SW480 (cell line): ENCODE measurements at regions not wholly inside any gene's neighbourhood (a gene's known extent, or its start where the extent isn't known, plus 50 kb on each side); places are given as distances from the start of the nearest gene placed in this dataset.
A peak's percentile ranks its signal among the peaks of the same experiment; 100 is the strongest.
"Not testable (repeated sequence)": the region's sequence is repeated elsewhere in the genome, so short reads cannot be mapped to it uniquely, and the experiment has no call there.

Experiments
- DNase-seq: peaks from one replicate; pipeline ENCODE4 v3.0.0-alpha.2; 2016; ENCODE audit warnings: low spot score

GRCh38 chr12:59082952-59083351, 162.6 kb upstream of the LRIG3 start:
- no peak for DNase-seq

- DNase-seq = no peak
These were observed 159.8 kb upstream of the LRIG3 start for GRCh38 chr12:59080101-59080500.

GRCh38 chr12:59079472-59079871, 159.2 kb upstream of the LRIG3 start:
- no peak for DNase-seq

- DNase-seq = no peak
These were observed 158.7 kb upstream of the LRIG3 start for GRCh38 chr12:59079002-59079401.

- no peak for DNase-seq
These were observed 157.5 kb upstream of the LRIG3 start for GRCh38 chr12:59077575-59078426.

GRCh38 chr12:59077153-59077552, 156.8 kb upstream of the LRIG3 start:
- DNase-seq = no peak

- DNase-seq = no peak
These were observed 156.3 kb upstream of the LRIG3 start for GRCh38 chr12:59076622-59077021.

GRCh38 chr12:59075968-59076490, 155.7 kb upstream of the LRIG3 start:
- no peak for DNase-seq

GRCh38 chr12:59075141-59075540, 154.8 kb upstream of the LRIG3 start:
- DNase-seq = no peak

GRCh38 chr12:59070322-59070933, 150.1 kb upstream of the LRIG3 start:
- DNase-seq = no peak

- no peak for DNase-seq
These were observed 149.2 kb upstream of the LRIG3 start for GRCh38 chr12:59069516-59069915.

- no peak for DNase-seq
These were observed 148.1 kb upstream of the LRIG3 start for GRCh38 chr12:59068436-59068835.

GRCh38 chr12:59067083-59067482, 146.8 kb upstream of the LRIG3 start:
- no peak for DNase-seq

GRCh38 chr12:59066445-59066844, 146.1 kb upstream of the LRIG3 start:
- no peak for DNase-seq

- DNase-seq = no peak
These were observed 139.0 kb upstream of the LRIG3 start for GRCh38 chr12:59059088-59059935.

- DNase-seq = no peak
These were observed 136.7 kb upstream of the LRIG3 start for GRCh38 chr12:59056966-59057365.

- peak; percentile 79 for DNase-seq
These were observed 135.0 kb upstream of the LRIG3 start for GRCh38 chr12:59055204-59055860.

- DNase-seq = not testable (repeated sequence)
These were observed 133.1 kb upstream of the LRIG3 start for GRCh38 chr12:59053266-59053899.

- no peak for DNase-seq
These were observed 126.6 kb upstream of the LRIG3 start for GRCh38 chr12:59046763-59047534.

GRCh38 chr12:59044791-59045190, 124.5 kb upstream of the LRIG3 start:
- no peak for DNase-seq
